Esophagus squamous epithelium (tissue), 4 donors: ENCODE measurements at regions not wholly inside any gene's neighbourhood (a gene's known extent, or its start where the extent isn't known, plus 50 kb on each side); places are given as distances from the start of the nearest gene placed in this dataset.

ENCODE experiments used
- POLR2A ChIP-seq, 4 donors: fragments of 450-650 bp; IDR thresholded peaks; one replicate each; pipeline ENCODE4 v1.6.1; 2017; ENCODE audit warnings: antibody characterized with exemption in 4 of 4, mild to moderate bottlenecking in 4 of 4, moderate library complexity in 3 of 4
- TF ChIP-seq, protein P1 (sequence below), 6 experiments: fragments of 450-650 bp in 4 of 6; fragments of 200-600 bp in 2 of 6; sonication (generic) in 2 of 6; IDR thresholded peaks; one replicate each; pipeline ENCODE4 v1.5.1; 2016 to 2019; ENCODE audit warnings: antibody characterized with exemption in 6 of 6, mild to moderate bottlenecking in 4 of 6, moderate library complexity in 4 of 6

GRCh38 chr9:10983251-10983650 lies 370.4 kb upstream of the PTPRD start:
- TF ChIP-seq, protein P1, sequence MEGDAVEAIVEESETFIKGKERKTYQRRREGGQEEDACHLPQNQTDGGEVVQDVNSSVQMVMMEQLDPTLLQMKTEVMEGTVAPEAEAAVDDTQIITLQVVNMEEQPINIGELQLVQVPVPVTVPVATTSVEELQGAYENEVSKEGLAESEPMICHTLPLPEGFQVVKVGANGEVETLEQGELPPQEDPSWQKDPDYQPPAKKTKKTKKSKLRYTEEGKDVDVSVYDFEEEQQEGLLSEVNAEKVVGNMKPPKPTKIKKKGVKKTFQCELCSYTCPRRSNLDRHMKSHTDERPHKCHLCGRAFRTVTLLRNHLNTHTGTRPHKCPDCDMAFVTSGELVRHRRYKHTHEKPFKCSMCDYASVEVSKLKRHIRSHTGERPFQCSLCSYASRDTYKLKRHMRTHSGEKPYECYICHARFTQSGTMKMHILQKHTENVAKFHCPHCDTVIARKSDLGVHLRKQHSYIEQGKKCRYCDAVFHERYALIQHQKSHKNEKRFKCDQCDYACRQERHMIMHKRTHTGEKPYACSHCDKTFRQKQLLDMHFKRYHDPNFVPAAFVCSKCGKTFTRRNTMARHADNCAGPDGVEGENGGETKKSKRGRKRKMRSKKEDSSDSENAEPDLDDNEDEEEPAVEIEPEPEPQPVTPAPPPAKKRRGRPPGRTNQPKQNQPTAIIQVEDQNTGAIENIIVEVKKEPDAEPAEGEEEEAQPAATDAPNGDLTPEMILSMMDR (IDR thresholded peaks at IDR 0.05), result no peak
- no peak for TF ChIP-seq POLR2A (IDR thresholded peaks at IDR 0.05)
